Retinal pigment epithelial cell (primary cell): ENCODE measurements at regions not wholly inside any gene's neighbourhood (a gene's known extent, or its start where the extent isn't known, plus 50 kb on each side); places are given as distances from the start of the nearest gene placed in this dataset.

ENCODE experiments used
- DNase-seq: peaks from one replicate; pipeline ENCODE4 v3.0.0-alpha.2; 2010; ENCODE audit warnings: low read depth
- H3K4me3 ChIP-seq: 2 replicates; pipeline ENCODE4 v1.5.1; 2011; ENCODE audit warnings: mild to moderate bottlenecking, low read length, control low read depth, moderate library complexity
- CTCF ChIP-seq: conservative IDR thresholded peaks from 2 replicates; pipeline ENCODE4 v1.5.1; 2011; ENCODE audit warnings: low read depth, low read length, control low read depth, inconsistent platforms

GRCh38 chr7:15749631-15750030, 63.1 kb upstream of the MEOX2 start:
- H3K4me3 ChIP-seq: no peak overlapping the region
- DNase-seq: no peak
- TF ChIP-seq CTCF: no peak

- no peak overlapping the region for H3K4me3 ChIP-seq
- no peak for DNase-seq
- no peak for TF ChIP-seq CTCF
Observed at GRCh38 chr7:15747712-15748111, 61.2 kb upstream of the MEOX2 start.

- no peak for TF ChIP-seq CTCF
- DNase-seq: no peak
- H3K4me3 ChIP-seq: no peak overlapping the region
Observed at GRCh38 chr7:15747301-15747700, 60.8 kb upstream of the MEOX2 start.

GRCh38 chr7:15743926-15744480, 57.5 kb upstream of the MEOX2 start:
- no peak for TF ChIP-seq CTCF
- DNase-seq: no peak

GRCh38 chr7:15737601-15738000, 51.1 kb upstream of the MEOX2 start:
- no peak overlapping the region for H3K4me3 ChIP-seq
- DNase-seq: no peak
- no peak for TF ChIP-seq CTCF

More at GRCh38 chr7:15743926-15744480, 57.5 kb upstream of the MEOX2 start:
- no peak overlapping the region for H3K4me3 ChIP-seq
